ENCODE measurements at regions not wholly inside any gene's neighbourhood (a gene's known extent, or its start where the extent isn't known, plus 50 kb on each side); places are given as distances from the start of the nearest gene placed in this dataset.

GRCh38 chr10:131822013-131822691 lies 78.7 kb upstream of the PPP2R2D start:
- no peak for TF ChIP-seq CTCF (IDR thresholded peaks at IDR 0.05)
- no peak for TF ChIP-seq POLR2A (IDR thresholded peaks at IDR 0.05)

All from body of pancreas (tissue), 4 donors.